ENCODE measurements at regions not wholly inside any gene's neighbourhood (a gene's known extent, or its start where the extent isn't known, plus 50 kb on each side); places are given as distances from the start of the nearest gene placed in this dataset.

DNA sequence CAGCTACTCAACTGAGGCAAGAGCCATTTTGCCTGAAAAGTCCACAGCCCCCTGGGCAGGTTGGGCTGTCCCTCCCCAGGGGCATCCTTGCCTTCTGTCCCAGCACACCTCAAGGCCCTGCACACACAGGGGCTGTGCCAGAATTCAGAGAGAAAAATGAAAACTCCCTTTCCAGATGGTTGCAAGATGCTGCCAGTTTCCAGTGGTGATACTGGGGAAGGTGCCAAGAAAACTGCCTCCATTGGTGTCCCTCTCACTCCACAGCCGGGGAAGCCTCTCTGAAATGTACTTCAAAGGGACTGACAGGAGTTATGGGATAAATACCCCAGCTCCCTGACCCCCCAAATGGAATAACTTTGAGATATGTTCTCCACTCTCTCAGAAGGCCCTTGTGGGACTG is 154.2 kb upstream of the MAFB start:
- Histone ChIP-seq H4K20me1 (replicated peaks in 1 of 2; ENCODE audit: control insufficient read depth in 1 of 2, insufficient read depth in 2 of 2, low read length in 2 of 2) (no peaks in the 10 kb centered on the region), H3K27me3 (replicated peaks in 1 of 4; ENCODE audit: control insufficient read depth in 3 of 4, extremely low read depth in 1 of 4, insufficient read depth in 3 of 4, low read length in 3 of 4) (no peaks in the 10 kb centered on the region), H3K9me3 (ENCODE audit: insufficient read depth in 2 of 2, low read depth in 1 of 2, low read length in 1 of 2) (no peaks in the 10 kb centered on the region; a peak in 1 of 4 replicates), H3K14ac (ENCODE audit: insufficient read length) (no peak overlapping the region), H2BK20ac (ENCODE audit: low read length) (no peak overlapping the region), H2AK5ac (ENCODE audit: low read depth, low read length) (no peak overlapping the region), H3K9ac (replicated peaks in 1 of 4; ENCODE audit: extremely low read depth in 1 of 4, low read depth in 3 of 4, low read length in 3 of 4) (no peak overlapping the region), H4K8ac (ENCODE audit: extremely low read depth, insufficient read depth, low read length) (no peak overlapping the region), H2BK5ac (ENCODE audit: low read depth, low read length) (no peak overlapping the region), H3K4me2 (ENCODE audit: insufficient read depth in 1 of 2, low read depth in 2 of 2, low read length in 2 of 2) (no peak overlapping the region), H3K18ac (ENCODE audit: extremely low read depth, low read length) (no peak overlapping the region), H4K91ac (replicated peaks; ENCODE audit: insufficient read length, low read length) (no peak overlapping the region), H2AFZ (ENCODE audit: low read length) (no peak overlapping the region), H3K79me2 (ENCODE audit: control insufficient read depth in 1 of 2, insufficient read depth in 2 of 2, low read length in 2 of 2) (no peaks in the 10 kb centered on the region), H3K79me1 (ENCODE audit: low read depth, low read length) (no peaks in the 10 kb centered on the region), H3K23me2 (ENCODE audit: low read depth, low read length) (no peaks in the 10 kb centered on the region), H3K4me1 (replicated peaks in 1 of 4; ENCODE audit: control insufficient read depth in 3 of 4, insufficient read depth in 4 of 4, low read length in 3 of 4) (no peaks in the 10 kb centered on the region; a peak in 1 of 7 replicates), H3K56ac (replicated peaks; ENCODE audit: insufficient read length, low read depth, low read length) (no peak overlapping the region), H2BK120ac (replicated peaks; ENCODE audit: low read depth, low read length) (no peak overlapping the region), H3K4me3 (ENCODE audit: extremely low read depth in 1 of 4, insufficient read depth in 2 of 4, low read depth in 3 of 4, low read length in 4 of 4) (no peak overlapping the region), H3K23ac (ENCODE audit: insufficient read length) (no peak overlapping the region), H3K36me3 (ENCODE audit: control insufficient read depth in 2 of 4, insufficient read depth in 4 of 4, low read length in 3 of 4) (no peaks in the 10 kb centered on the region), H4K5ac (ENCODE audit: insufficient read length, low read depth, low read length) (no peak overlapping the region), H2BK12ac (ENCODE audit: low read depth, low read length) (no peak overlapping the region), H3K27ac (ENCODE audit: low read depth, low read length) (no peak overlapping the region), H2BK15ac (ENCODE audit: low read length) (no peak overlapping the region), H3K4ac (replicated peaks; ENCODE audit: insufficient read length, low read depth, low read length) (no peak overlapping the region)
- ChIA-PET CTCF (ENCODE audit: partially characterized antibody) (no interaction called here), POLR2A (ENCODE audit: partially characterized antibody) (no interaction called here)
- DNase-seq (ENCODE audit: low read depth in 1 of 2, low spot score in 2 of 2) (no peak), FAIRE-seq (no peak)
- WGBS, 2 experiments (ENCODE audit: extremely low coverage in 1 of 2, insufficient coverage in 1 of 2, insufficient read length in 1 of 2, insufficient replicate concordance in 2 of 2, low coverage in 1 of 2, low lambda C conversion rate in 2 of 2, missing lambda C conversion rate in 1 of 2) = 78% methylated on average over 1 of the region's 1 CpG; no CpG with 5 or more reads in 1 of the 2 experiments
- no peak for TF ChIP-seq RFX5 (IDR thresholded peaks at IDR 0.05; ENCODE audit: borderline replicate concordance, low read depth, low read length)
- no peak for TF ChIP-seq MAX (IDR thresholded peaks at IDR 0.05)
- no peak for TF ChIP-seq EZH2 (IDR thresholded peaks at IDR 0.05; ENCODE audit: low read depth, low read length, severe bottlenecking)
- TF ChIP-seq GABPA (IDR thresholded peaks at IDR 0.05; ENCODE audit: borderline replicate concordance, insufficient read depth, low read length) = no peak
- TF ChIP-seq SP2 (IDR thresholded peaks at IDR 0.05; ENCODE audit: low read length) = no peak
- TF ChIP-seq, protein P1, sequence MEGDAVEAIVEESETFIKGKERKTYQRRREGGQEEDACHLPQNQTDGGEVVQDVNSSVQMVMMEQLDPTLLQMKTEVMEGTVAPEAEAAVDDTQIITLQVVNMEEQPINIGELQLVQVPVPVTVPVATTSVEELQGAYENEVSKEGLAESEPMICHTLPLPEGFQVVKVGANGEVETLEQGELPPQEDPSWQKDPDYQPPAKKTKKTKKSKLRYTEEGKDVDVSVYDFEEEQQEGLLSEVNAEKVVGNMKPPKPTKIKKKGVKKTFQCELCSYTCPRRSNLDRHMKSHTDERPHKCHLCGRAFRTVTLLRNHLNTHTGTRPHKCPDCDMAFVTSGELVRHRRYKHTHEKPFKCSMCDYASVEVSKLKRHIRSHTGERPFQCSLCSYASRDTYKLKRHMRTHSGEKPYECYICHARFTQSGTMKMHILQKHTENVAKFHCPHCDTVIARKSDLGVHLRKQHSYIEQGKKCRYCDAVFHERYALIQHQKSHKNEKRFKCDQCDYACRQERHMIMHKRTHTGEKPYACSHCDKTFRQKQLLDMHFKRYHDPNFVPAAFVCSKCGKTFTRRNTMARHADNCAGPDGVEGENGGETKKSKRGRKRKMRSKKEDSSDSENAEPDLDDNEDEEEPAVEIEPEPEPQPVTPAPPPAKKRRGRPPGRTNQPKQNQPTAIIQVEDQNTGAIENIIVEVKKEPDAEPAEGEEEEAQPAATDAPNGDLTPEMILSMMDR (IDR thresholded peaks at IDR 0.05; ENCODE audit: control extremely low read depth in 1 of 3, insufficient read depth in 1 of 3, low read depth in 1 of 3, low read length in 3 of 3) = no peak
- TF ChIP-seq CEBPB (IDR thresholded peaks at IDR 0.05; ENCODE audit: low read depth, low read length) = no peak
- TF ChIP-seq SIX5 (IDR thresholded peaks at IDR 0.05; ENCODE audit: low read depth, low read length) = no peak
- no peak for TF ChIP-seq SP1 (IDR thresholded peaks at IDR 0.05; ENCODE audit: low read depth, low read length)
- TF ChIP-seq CHD1 (IDR thresholded peaks at IDR 0.05; ENCODE audit: low read depth, low read length) = no peak
- TF ChIP-seq SIRT6 (IDR thresholded peaks at IDR 0.05; ENCODE audit: low read length) = no peak
- TF ChIP-seq TBP (IDR thresholded peaks at IDR 0.05; ENCODE audit: low read depth, low read length) = no peak
- TF ChIP-seq SUZ12 (IDR thresholded peaks at IDR 0.05; ENCODE audit: low read length) = no peak
